GM21825 (cell line): ENCODE measurements at regions not wholly inside any gene's neighbourhood (a gene's known extent, or its start where the extent isn't known, plus 50 kb on each side); places are given as distances from the start of the nearest gene placed in this dataset.
"Not testable (repeated sequence)": the region's sequence is repeated elsewhere in the genome, so short reads cannot be mapped to it uniquely, and the experiment has no call there.

Experiments used
- ATAC-seq: cut with Tn5 transposase; IDR thresholded peaks from one replicate; pipeline ENCODE4 v1.9.1; 2021; ENCODE audit warnings: mild to moderate bottlenecking, moderate library complexity; ENCODE audit not compliant: unreplicated experiment

- ATAC-seq = no peak
Observed at GRCh38 chr5:10921160-10921559, 160.1 kb upstream of the DAP start.

- no peak for ATAC-seq
Observed at GRCh38 chr5:10920400-10920799, 159.4 kb upstream of the DAP start.

- ATAC-seq = no peak
Observed at GRCh38 chr5:10914741-10915480, 153.9 kb upstream of the DAP start.

GRCh38 chr5:10913841-10914240 lies 152.8 kb upstream of the DAP start:
- no peak for ATAC-seq

- ATAC-seq = no peak
Observed at GRCh38 chr5:10913181-10913810, 152.3 kb upstream of the DAP start.

- no peak for ATAC-seq
Observed at GRCh38 chr5:10912435-10912834, 151.4 kb upstream of the DAP start.

GRCh38 chr5:10910261-10910660 lies 149.2 kb upstream of the DAP start:
- no peak for ATAC-seq

- ATAC-seq = no peak
Observed at GRCh38 chr5:10904862-10905432, 143.9 kb upstream of the DAP start.

- ATAC-seq = no peak
Observed at GRCh38 chr5:10903786-10904560, 142.9 kb upstream of the DAP start.

- no peak for ATAC-seq
Observed at GRCh38 chr5:10902145-10902544, 141.1 kb upstream of the DAP start.

- ATAC-seq = no peak
Observed at GRCh38 chr5:10898514-10898913, 137.5 kb upstream of the DAP start.

GRCh38 chr5:10896016-10896415 lies 135.0 kb upstream of the DAP start:
- ATAC-seq = no peak

GRCh38 chr5:10894445-10895054 lies 133.5 kb upstream of the DAP start:
- no peak for ATAC-seq

- ATAC-seq = no peak
Observed at GRCh38 chr5:10892911-10893215, 131.8 kb upstream of the DAP start.

GRCh38 chr5:10892147-10892910 lies 131.3 kb upstream of the DAP start:
- no peak for ATAC-seq

GRCh38 chr5:10891193-10891592 lies 130.2 kb upstream of the DAP start:
- no peak for ATAC-seq

- ATAC-seq = no peak
Observed at GRCh38 chr5:10886497-10886896, 125.5 kb upstream of the DAP start.

GRCh38 chr5:10885026-10885425 lies 124.0 kb upstream of the DAP start:
- ATAC-seq = no peak

- ATAC-seq = not testable (repeated sequence)
Observed at GRCh38 chr5:10883945-10884344, 122.9 kb upstream of the DAP start.

- no peak for ATAC-seq
Observed at GRCh38 chr5:10880934-10881333, 119.9 kb upstream of the DAP start.

- ATAC-seq = not testable (repeated sequence)
Observed at GRCh38 chr5:10876996-10877395, 116.0 kb upstream of the DAP start.
